HG02970 (cell line): ENCODE measurements at regions not wholly inside any gene's neighbourhood (a gene's known extent, or its start where the extent isn't known, plus 50 kb on each side); places are given as distances from the start of the nearest gene placed in this dataset.
"Not testable (repeated sequence)": the region's sequence is repeated elsewhere in the genome, so short reads cannot be mapped to it uniquely, and the experiment has no call there.

Source experiments
- ATAC-seq: cut with Tn5 transposase; IDR thresholded peaks from one replicate; pipeline ENCODE4 v1.9.1; 2021; ENCODE audit warnings: mild to moderate bottlenecking, moderate library complexity, moderate number of reproducible peaks; ENCODE audit not compliant: unreplicated experiment, low FRiP score

- no peak for ATAC-seq
Observed at GRCh38 chr21:27067226-27067625, 100.3 kb upstream of the ADAMTS5 start.

DNA sequence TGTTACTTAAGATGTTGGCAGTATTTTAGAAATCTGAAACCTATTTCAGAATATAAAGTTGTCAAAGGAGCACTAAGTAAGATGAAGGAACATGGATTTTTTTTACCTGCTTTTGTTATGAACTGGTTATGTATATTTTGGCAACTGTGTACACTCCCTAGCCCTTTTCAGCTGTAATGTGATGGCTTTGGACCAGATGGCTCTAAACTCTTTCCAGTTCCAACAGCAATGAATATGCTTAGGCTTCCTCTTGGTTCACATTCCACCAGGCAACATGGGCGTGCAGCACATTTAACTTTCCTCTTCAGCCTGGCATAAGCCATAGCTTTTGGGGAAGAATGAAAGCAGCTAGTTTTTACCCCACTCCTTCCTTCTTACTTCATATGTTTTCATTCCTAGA is 95.6 kb upstream of the ADAMTS5 start:
- ATAC-seq: no peak

GRCh38 chr21:27061770-27062169 is 94.9 kb upstream of the ADAMTS5 start:
- ATAC-seq: no peak

- no peak for ATAC-seq
Observed at GRCh38 chr21:27060190-27060589, 93.3 kb upstream of the ADAMTS5 start.

- ATAC-seq: no peak
Observed at GRCh38 chr21:27058673-27059605, 92.1 kb upstream of the ADAMTS5 start.

- no peak for ATAC-seq
Observed at GRCh38 chr21:27057997-27058396, 91.1 kb upstream of the ADAMTS5 start.

- ATAC-seq: no peak
Observed at GRCh38 chr21:27047658-27048314, 80.9 kb upstream of the ADAMTS5 start.

DNA sequence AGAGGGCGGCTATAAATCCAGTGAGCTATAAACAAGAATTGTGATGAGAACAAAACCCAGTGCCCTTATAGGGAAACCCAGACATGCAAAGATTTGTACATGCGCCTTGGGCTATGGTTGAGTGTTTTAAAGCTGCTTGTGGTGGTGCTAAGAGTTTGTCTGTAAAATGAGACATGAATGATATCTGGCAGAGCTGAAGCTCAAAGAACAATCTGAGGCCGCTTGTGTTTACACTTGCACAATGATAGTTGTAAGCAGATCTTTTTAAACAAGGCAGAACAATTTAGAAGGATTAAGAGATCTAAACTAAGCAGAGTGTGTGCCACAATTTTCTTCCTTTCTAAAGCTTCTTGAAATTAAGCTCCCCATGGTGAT is 80.4 kb upstream of the ADAMTS5 start:
- ATAC-seq: no peak

- ATAC-seq: no peak
Observed at GRCh38 chr21:27045281-27045985, 78.5 kb upstream of the ADAMTS5 start.

DNA sequence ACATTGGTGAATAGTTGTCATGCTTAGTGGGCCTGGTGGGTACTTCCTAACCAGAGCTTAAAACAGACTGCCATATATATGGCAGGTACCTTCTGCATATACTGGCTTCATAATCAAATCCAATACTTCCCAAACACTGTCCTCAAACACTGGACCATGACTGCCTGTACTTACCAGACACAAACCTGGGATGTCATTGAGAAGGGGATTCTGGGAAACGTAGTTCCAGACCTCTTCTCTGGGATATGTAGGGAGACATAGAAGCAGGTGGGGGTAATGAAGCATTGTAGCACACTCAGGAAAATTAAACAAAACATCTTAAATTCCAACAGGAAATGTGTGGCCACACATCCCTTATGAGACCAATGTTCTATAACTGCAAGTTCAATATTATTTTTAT is 76.5 kb upstream of the ADAMTS5 start:
- ATAC-seq: no peak

DNA sequence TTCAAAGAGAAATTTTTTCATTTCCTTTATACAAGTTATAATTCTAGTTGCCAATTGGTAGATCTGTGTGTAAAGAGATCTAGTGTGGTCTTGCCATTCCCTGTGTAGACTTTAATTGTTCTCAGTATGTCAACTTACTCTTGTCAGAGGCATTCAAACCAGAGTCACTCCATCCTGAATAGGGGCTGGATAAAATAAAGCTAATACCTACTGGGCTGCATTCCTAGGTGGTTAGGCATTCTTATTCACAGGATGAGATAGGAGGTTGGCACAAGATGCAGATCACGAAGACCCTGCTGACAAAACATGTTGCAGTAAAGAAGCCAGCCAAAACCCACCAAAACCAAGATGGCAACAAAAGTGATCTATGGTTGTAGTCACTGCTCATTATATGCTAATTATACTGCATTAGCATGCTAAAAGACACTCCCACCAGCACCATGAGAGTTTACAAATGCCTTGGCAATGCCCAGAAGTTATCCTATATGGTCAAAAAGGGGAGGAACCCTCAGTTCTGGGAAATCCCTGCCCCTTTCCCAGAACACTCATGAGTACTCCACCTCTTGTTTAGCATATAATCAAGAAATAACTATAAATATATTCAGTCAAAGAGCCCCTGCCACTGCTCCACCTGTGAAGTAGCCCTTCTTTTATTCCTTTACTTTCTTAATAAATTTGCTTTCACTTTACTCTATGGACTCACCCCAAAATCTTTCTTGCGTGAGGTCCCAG is 74.0 kb upstream of the ADAMTS5 start:
- ATAC-seq: no peak

DNA sequence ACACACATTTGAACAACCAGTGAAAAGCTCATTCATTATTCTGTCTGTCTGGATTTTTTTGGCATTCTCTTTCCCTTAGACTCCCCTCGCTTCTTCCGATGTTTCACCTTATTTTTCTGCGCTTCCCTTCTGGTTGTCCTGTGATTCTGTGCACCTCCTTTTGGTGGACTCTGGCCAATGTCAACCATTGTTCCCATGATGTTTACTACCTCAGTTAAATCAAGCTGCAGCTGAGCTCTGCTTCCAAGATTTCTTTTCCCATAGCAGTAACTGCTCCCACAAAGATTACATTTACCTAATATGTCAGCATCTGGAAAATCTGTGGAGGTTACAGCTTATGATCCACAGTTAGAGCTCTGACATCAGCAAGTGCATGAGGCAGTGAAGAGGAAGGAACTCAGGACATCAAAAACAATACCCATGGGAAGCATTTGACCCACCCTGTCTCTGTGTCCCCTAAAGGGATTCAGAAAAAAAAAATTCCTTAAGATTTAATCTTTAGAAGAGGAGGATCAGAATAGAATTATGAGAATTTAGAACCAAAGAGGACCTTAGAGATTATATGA is 69.9 kb upstream of the ADAMTS5 start:
- no peak for ATAC-seq

- ATAC-seq: no peak
Observed at GRCh38 chr21:27035791-27036190, 68.9 kb upstream of the ADAMTS5 start.

DNA sequence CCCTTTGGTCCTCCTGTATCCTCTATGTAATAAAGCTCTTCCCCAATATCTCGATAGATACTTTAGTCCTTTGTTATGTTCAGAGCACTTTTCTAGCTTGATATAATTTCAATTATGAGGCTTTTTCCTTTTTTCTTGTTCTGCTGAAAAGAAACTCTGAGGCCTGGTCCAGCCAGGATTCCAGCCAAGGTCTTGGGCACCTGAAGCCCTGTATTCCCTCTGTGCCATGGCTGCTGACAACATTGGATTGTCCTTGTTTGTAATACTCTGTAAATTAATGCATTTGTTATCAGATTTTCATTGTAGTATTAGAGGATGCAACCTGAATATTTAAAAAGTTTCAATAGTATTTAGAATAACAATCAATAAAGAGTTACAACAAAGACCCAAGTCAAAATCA is 67.9 kb upstream of the ADAMTS5 start:
- no peak for ATAC-seq

- ATAC-seq: no peak
Observed at GRCh38 chr21:27033471-27033870, 66.6 kb upstream of the ADAMTS5 start.

GRCh38 chr21:27026501-27026900 is 59.6 kb upstream of the ADAMTS5 start:
- ATAC-seq: no peak

DNA sequence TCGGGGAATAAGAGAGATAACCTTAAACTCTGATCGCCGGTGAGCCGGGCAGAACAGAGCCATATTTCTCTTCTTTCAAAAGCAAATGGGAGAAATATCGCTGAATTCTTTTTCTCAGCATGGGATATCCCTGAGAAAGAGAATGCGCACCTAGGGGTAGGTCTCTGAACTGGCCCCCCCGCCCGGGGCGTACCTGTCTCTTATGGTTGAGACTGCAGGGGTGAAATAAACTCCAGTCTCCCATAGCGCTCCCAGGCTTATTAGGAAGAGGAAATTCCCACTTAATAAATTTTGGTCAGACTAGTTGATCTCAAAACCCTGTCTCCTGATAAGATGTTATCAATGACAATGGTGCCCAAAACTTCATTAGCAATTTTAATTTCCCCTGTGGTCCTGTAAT is 58.8 kb upstream of the ADAMTS5 start:
- ATAC-seq: not testable (repeated sequence)

GRCh38 chr21:27024971-27025370 is 58.1 kb upstream of the ADAMTS5 start:
- no peak for ATAC-seq

DNA sequence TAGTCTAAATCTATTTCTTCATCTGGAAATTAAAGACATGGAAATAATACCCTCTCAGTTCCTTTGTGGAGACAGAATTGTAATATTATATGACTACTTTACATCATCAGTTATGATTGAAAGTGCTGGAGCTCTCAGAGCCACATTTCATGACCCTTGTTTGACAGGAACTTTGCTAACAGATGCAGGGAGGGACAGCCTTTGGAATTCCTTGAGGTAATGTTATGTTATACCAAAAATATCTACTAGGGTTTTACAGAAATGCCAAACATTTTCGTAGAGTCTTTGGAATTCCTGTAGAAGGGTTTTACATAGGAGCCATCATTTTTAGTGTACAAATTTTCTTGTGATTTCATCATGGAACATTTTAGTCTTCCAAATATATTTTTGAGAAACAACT is 57.4 kb upstream of the ADAMTS5 start:
- ATAC-seq: no peak

GRCh38 chr21:27023186-27023585 is 56.3 kb upstream of the ADAMTS5 start:
- no peak for ATAC-seq
